T-helper 2 cell treated with Interferon-gamma antibody and Interleukin-4, amounts not matched to agents 5 μg/mL and 100 μg/mL, for 36 hours (primary cell): ENCODE measurements at regions not wholly inside any gene's neighbourhood (a gene's known extent, or its start where the extent isn't known, plus 50 kb on each side); places are given as distances from the start of the nearest gene placed in this dataset.
"Not testable (repeated sequence)": the region's sequence is repeated elsewhere in the genome, so short reads cannot be mapped to it uniquely, and the experiment has no call there.

ENCODE experiments used
- DNase-seq: peaks from one replicate; pipeline ENCODE4 v3.0.0; 2021; ENCODE audit warnings: low spot score
- H3K27ac Mint-ChIP-seq: one replicate; pipeline ENCODE4 v1.8.0; 2021; ENCODE audit warnings: mild to moderate bottlenecking, mixed read lengths
- H3K27me3 Mint-ChIP-seq: one replicate; pipeline ENCODE4 v1.8.0; 2021; ENCODE audit warnings: low read depth, mixed read lengths
- H3K36me3 Mint-ChIP-seq: one replicate; pipeline ENCODE4 v1.8.0; 2021; ENCODE audit warnings: low read depth, mixed read lengths
- H3K4me1 Mint-ChIP-seq: one replicate; pipeline ENCODE4 v1.8.0; 2021; ENCODE audit warnings: low read depth, mixed read lengths
- H3K4me3 Mint-ChIP-seq: one replicate; pipeline ENCODE4 v1.8.0; 2022; ENCODE audit warnings: mild to moderate bottlenecking, moderate library complexity, mixed read lengths
- H3K9me3 Mint-ChIP-seq: one replicate; pipeline ENCODE4 v1.8.0; 2021; ENCODE audit warnings: mixed read lengths

- H3K36me3 Mint-ChIP-seq, H3K4me1 Mint-ChIP-seq, H3K9me3 Mint-ChIP-seq, DNase-seq, H3K27ac Mint-ChIP-seq, H3K4me3 Mint-ChIP-seq: not testable (repeated sequence)
- H3K27me3 Mint-ChIP-seq: peaks cover 15% of the 10 kb centered on the region
Measured at GRCh38 chr9:21727411-21727810, 75.0 kb upstream of the MTAP start.

- Mint-ChIP-seq H3K4me3 (no peak overlapping the region), H3K27ac (no peak overlapping the region), H3K27me3 (peaks cover 12% of the 10 kb centered on the region), H3K36me3 (no peaks in the 10 kb centered on the region), H3K9me3 (no peaks in the 10 kb centered on the region), H3K4me1 (no peaks in the 10 kb centered on the region)
- DNase-seq: no peak
Measured at GRCh38 chr9:21728781-21729180, 73.7 kb upstream of the MTAP start.

- no peaks in the 10 kb centered on the region for H3K4me1 Mint-ChIP-seq
- no peaks in the 10 kb centered on the region for H3K9me3 Mint-ChIP-seq
- DNase-seq: no peak
- no peak overlapping the region for H3K4me3 Mint-ChIP-seq
- no peaks in the 10 kb centered on the region for H3K36me3 Mint-ChIP-seq
- H3K27me3 Mint-ChIP-seq: peaks cover 12% of the 10 kb centered on the region
- H3K27ac Mint-ChIP-seq: no peak overlapping the region
Measured at GRCh38 chr9:21729648-21730047, 72.8 kb upstream of the MTAP start.

DNA sequence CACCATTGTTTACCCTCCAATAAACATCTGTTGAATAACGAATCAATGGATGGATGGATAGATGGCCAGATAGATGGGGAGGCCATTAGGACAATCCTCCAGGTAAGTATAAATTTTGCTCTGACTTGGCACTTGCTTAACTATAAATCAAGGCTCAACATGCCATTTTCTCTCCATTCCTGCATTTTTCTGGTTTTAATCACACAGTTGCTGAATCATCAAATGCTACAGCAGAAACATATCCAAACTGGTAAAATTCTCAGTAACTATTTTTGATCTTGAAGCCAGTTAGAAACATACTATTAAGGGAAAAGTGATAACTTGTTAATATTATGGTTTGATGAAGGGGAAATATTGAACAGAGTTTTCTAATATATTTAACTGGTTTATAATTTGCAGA lies 71.5 kb upstream of the MTAP start:
- Mint-ChIP-seq H3K27ac (no peak overlapping the region), H3K36me3 (no peaks in the 10 kb centered on the region), H3K9me3 (no peaks in the 10 kb centered on the region), H3K27me3 (peaks cover 8% of the 10 kb centered on the region), H3K4me1 (no peaks in the 10 kb centered on the region), H3K4me3 (no peak overlapping the region)
- DNase-seq: no peak

DNA sequence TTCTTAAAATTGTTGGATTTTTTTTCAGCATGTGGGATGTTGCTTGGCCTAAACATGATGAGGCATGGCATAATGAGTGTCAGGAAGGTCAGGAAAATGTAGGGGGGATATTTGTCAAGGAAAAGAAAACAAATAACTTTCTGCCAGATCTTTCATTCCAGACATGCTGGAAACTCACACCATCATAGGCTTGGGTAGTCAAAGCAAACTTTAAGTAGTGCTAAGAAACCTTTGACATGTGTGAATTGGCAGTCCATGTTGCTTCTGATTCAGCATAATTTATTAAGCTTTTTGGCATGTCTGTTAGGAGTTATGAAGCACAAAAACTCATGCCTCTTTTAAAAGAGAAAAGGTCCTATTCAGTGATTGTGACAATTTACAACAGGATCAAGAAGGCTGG lies 61.3 kb upstream of the MTAP start:
- no peak overlapping the region for H3K4me3 Mint-ChIP-seq
- no peaks in the 10 kb centered on the region for H3K9me3 Mint-ChIP-seq
- no peak for DNase-seq
- no peak overlapping the region for H3K27ac Mint-ChIP-seq
- peaks cover 43% of the 10 kb centered on the region for H3K27me3 Mint-ChIP-seq
- no peaks in the 10 kb centered on the region for H3K36me3 Mint-ChIP-seq
- no peaks in the 10 kb centered on the region for H3K4me1 Mint-ChIP-seq

DNA sequence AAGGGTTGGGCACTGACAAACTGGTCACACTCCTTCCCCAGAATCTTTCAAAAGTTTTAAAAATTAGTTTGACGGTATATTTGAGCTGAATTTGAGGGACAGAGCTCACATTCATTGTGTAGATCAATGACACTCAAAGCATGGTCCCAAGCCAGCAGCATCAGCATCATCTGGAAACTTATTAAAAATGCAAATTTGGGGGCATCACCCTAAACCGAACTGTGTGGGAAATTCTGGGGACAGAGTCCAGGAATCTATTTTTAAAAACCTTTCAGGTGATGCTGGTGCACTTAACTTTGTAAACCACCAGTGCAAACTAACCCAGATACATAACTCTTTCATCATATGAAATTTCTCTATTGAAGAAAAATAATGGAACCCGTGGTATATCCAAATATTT lies 58.1 kb upstream of the MTAP start:
- Mint-ChIP-seq H3K9me3 (no peaks in the 10 kb centered on the region), H3K27me3 (peaks cover 48% of the 10 kb centered on the region)

GRCh38 chr9:21744841-21745240 lies 57.6 kb upstream of the MTAP start:
- no peak overlapping the region for H3K27ac Mint-ChIP-seq
- no peaks in the 10 kb centered on the region for H3K4me1 Mint-ChIP-seq
- H3K9me3 Mint-ChIP-seq: no peaks in the 10 kb centered on the region
- no peaks in the 10 kb centered on the region for H3K36me3 Mint-ChIP-seq
- no peak for DNase-seq
- H3K27me3 Mint-ChIP-seq: peaks cover 47% of the 10 kb centered on the region
- H3K4me3 Mint-ChIP-seq: no peak overlapping the region

More for the DNA sequence above, 58.1 kb upstream of the MTAP start:
- Mint-ChIP-seq H3K4me1 (no peaks in the 10 kb centered on the region), H3K4me3 (no peak overlapping the region), H3K36me3 (no peaks in the 10 kb centered on the region), H3K27ac (no peak overlapping the region)
- no peak for DNase-seq

- Mint-ChIP-seq H3K4me3 (no peak overlapping the region), H3K9me3 (no peaks in the 10 kb centered on the region), H3K4me1 (no peaks in the 10 kb centered on the region), H3K27me3 (peaks cover 48% of the 10 kb centered on the region), H3K27ac (no peak overlapping the region), H3K36me3 (no peaks in the 10 kb centered on the region)
- DNase-seq: no peak
Measured at GRCh38 chr9:21746550-21746949, 55.9 kb upstream of the MTAP start.

DNA sequence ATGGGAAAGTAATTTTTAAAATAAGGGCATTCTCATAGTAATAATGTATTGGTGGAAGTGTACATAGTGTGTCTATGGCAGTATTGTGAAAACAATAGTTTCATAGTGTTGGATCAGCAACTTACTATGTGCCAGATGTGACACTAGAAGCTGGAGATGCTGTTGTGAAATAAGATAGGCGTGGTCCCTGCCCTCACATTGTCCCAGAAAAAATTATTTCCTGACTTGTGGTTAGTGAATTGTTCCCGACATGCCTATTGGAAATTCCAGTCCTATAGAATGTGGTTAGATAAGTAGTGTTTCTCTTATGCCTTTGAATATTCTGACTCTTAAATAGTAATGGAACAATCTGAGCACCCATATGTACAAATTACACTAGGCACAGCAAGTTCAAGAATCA lies 55.3 kb upstream of the MTAP start:
- no peak overlapping the region for H3K27ac Mint-ChIP-seq
- H3K4me3 Mint-ChIP-seq: no peak overlapping the region
- no peaks in the 10 kb centered on the region for H3K9me3 Mint-ChIP-seq
- H3K4me1 Mint-ChIP-seq: no peaks in the 10 kb centered on the region
- peaks cover 50% of the 10 kb centered on the region for H3K27me3 Mint-ChIP-seq
- no peaks in the 10 kb centered on the region for H3K36me3 Mint-ChIP-seq
- no peak for DNase-seq

GRCh38 chr9:21750021-21750735 lies 52.3 kb upstream of the MTAP start:
- H3K9me3 Mint-ChIP-seq: no peaks in the 10 kb centered on the region
- no peak overlapping the region for H3K27ac Mint-ChIP-seq
- DNase-seq: no peak
- H3K4me1 Mint-ChIP-seq: no peaks in the 10 kb centered on the region
- H3K4me3 Mint-ChIP-seq: no peak overlapping the region
- H3K36me3 Mint-ChIP-seq: no peaks in the 10 kb centered on the region
- H3K27me3 Mint-ChIP-seq: peaks cover 55% of the 10 kb centered on the region

DNA sequence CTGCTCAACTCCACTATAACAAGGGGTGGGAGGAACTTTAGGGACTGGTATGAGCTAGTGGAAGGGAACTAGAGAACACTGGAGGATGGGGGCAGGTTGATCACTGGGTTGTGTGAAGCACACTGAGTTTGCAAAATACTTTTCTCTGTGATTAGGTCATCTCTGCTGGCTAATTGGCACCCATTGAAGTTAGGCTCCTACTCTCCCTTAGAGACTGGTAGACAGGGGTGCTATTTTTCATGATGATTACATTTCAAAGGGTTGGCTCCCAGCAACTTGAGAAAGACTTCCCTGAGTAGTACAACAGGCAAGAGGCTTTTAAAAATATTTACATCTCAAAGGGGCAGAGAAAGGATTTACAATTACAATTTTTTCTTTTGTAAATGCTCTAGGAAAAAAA lies 50.4 kb upstream of the MTAP start:
- Mint-ChIP-seq H3K9me3 (no peaks in the 10 kb centered on the region), H3K27me3 (peaks cover 61% of the 10 kb centered on the region), H3K36me3 (no peaks in the 10 kb centered on the region), H3K4me1 (no peaks in the 10 kb centered on the region), H3K4me3 (no peak overlapping the region), H3K27ac (no peak overlapping the region)
- DNase-seq: no peak
